ENCODE measurements at regions not wholly inside any gene's neighbourhood (a gene's known extent, or its start where the extent isn't known, plus 50 kb on each side); places are given as distances from the start of the nearest gene placed in this dataset.

DNA sequence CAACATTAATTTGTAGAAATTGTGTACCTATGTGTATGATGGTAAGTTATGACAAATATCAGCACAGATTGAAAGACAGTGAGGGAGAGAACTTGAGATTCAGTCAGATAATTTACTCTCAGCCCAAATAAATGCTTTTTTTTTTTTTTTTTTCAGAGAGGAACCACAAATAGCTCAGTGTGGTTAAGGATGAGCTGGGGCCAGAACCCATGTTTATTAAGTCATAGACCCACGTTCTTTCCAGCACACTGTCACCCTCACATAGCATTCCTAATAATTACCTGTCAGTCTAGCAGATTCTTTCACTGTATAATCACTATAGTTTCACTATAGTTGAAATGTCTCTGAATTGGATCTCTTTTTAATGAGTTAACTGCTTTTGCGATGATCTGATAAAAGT is 246.1 kb downstream of the ZIC1 start:
- Histone ChIP-seq H3K4me1 (ENCODE audit: control insufficient read depth, insufficient read depth, low read length) (no peaks in the 10 kb centered on the region), H3K36me3 (ENCODE audit: control insufficient read depth, insufficient read depth, low read length) (no peaks in the 10 kb centered on the region), H3K79me1 (ENCODE audit: low read depth in 1 of 2, low read length in 2 of 2) (no peaks in the 10 kb centered on the region), H4K91ac (ENCODE audit: insufficient read depth, low read depth, low read length) (no peak overlapping the region), H3K27me3 (ENCODE audit: control insufficient read depth, insufficient read depth, low read length) (no peaks in the 10 kb centered on the region), H2BK120ac (ENCODE audit: low read depth, low read length) (no peak overlapping the region), H3K9ac (ENCODE audit: low read depth, low read length) (no peak overlapping the region), H2AK9ac (replicated peaks; ENCODE audit: low read depth, low read length, poor library complexity) (no peak overlapping the region), H3K18ac (ENCODE audit: low read depth, low read length) (no peak overlapping the region), H2BK5ac (ENCODE audit: low read depth, low read length, poor library complexity, severe bottlenecking) (no peak overlapping the region), H3K56ac (ENCODE audit: extremely low read depth, insufficient read depth, low read length) (no peak overlapping the region), H3K4me2 (ENCODE audit: low read depth, low read length) (no peak overlapping the region), H3K14ac (replicated peaks; ENCODE audit: low read depth, low read length) (no peak overlapping the region), H3K27ac (ENCODE audit: insufficient read depth, low read length) (no peak overlapping the region), H3K9me3 (ENCODE audit: control insufficient read depth, insufficient read depth, low read length) (no peaks in the 10 kb centered on the region), H2AK5ac (ENCODE audit: low read depth, low read length) (no peak overlapping the region), H4K20me1 (ENCODE audit: insufficient read depth, low read length) (no peaks in the 10 kb centered on the region), H3K4me3 (ENCODE audit: insufficient read depth, low read depth, low read length) (no peak overlapping the region), H3K4ac (ENCODE audit: low read depth, low read length) (no peak overlapping the region), H4K5ac (ENCODE audit: low read depth, low read length) (no peak overlapping the region), H3K9me1 (ENCODE audit: insufficient read depth, low read length) (no peaks in the 10 kb centered on the region), H4K8ac (ENCODE audit: low read depth in 2 of 2, low read length in 2 of 2) (no peak overlapping the region), H2BK15ac (ENCODE audit: low read depth, low read length) (no peak overlapping the region), H3K23ac (ENCODE audit: low read depth, low read length) (no peak overlapping the region), H2AFZ (replicated peaks; ENCODE audit: low read length, poor library complexity) (no peak overlapping the region), H2BK20ac (ENCODE audit: low read depth, low read length) (no peak overlapping the region)
- no CpG with 5 or more reads among the region's 2 CpGs for WGBS, 2 experiments (ENCODE audit: extremely low coverage in 2 of 2, insufficient read length in 1 of 2)
- TF ChIP-seq POLR2A (IDR thresholded peaks at IDR 0.05; ENCODE audit: low read depth, low read length) = no peak
- TF ChIP-seq, protein P1, sequence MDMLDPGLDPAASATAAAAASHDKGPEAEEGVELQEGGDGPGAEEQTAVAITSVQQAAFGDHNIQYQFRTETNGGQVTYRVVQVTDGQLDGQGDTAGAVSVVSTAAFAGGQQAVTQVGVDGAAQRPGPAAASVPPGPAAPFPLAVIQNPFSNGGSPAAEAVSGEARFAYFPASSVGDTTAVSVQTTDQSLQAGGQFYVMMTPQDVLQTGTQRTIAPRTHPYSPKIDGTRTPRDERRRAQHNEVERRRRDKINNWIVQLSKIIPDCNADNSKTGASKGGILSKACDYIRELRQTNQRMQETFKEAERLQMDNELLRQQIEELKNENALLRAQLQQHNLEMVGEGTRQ (IDR thresholded peaks at IDR 0.05; ENCODE audit: low read depth, low read length) = no peak
- TF ChIP-seq MXI1 (IDR thresholded peaks at IDR 0.05; ENCODE audit: borderline replicate concordance, low read depth, low read length) = no peak
- no peak for TF ChIP-seq MAFK (IDR thresholded peaks at IDR 0.05; ENCODE audit: low read depth, low read length)
- TF ChIP-seq, protein P2, sequence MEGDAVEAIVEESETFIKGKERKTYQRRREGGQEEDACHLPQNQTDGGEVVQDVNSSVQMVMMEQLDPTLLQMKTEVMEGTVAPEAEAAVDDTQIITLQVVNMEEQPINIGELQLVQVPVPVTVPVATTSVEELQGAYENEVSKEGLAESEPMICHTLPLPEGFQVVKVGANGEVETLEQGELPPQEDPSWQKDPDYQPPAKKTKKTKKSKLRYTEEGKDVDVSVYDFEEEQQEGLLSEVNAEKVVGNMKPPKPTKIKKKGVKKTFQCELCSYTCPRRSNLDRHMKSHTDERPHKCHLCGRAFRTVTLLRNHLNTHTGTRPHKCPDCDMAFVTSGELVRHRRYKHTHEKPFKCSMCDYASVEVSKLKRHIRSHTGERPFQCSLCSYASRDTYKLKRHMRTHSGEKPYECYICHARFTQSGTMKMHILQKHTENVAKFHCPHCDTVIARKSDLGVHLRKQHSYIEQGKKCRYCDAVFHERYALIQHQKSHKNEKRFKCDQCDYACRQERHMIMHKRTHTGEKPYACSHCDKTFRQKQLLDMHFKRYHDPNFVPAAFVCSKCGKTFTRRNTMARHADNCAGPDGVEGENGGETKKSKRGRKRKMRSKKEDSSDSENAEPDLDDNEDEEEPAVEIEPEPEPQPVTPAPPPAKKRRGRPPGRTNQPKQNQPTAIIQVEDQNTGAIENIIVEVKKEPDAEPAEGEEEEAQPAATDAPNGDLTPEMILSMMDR (conservative IDR thresholded peaks at IDR 0.05; ENCODE audit: low read depth, low read length) = no peak
- TF ChIP-seq NFE2L2 (IDR thresholded peaks at IDR 0.05; ENCODE audit: low read depth, low read length) = no peak
- TF ChIP-seq SMC3 (IDR thresholded peaks at IDR 0.05; ENCODE audit: low read depth, low read length) = no peak
- no peak for TF ChIP-seq CHD1 (IDR thresholded peaks at IDR 0.05; ENCODE audit: low read depth, low read length)
- TF ChIP-seq FOS (IDR thresholded peaks at IDR 0.05; ENCODE audit: low read depth, low read length) = no peak
- no peak for TF ChIP-seq MAZ (IDR thresholded peaks at IDR 0.05; ENCODE audit: borderline replicate concordance, low read depth, low read length)
- no peak for TF ChIP-seq BHLHE40 (IDR thresholded peaks at IDR 0.05; ENCODE audit: low read depth, low read length)
- TF ChIP-seq RAD21 (IDR thresholded peaks at IDR 0.05; ENCODE audit: low read length) = no peak
- TF ChIP-seq, protein P3, sequence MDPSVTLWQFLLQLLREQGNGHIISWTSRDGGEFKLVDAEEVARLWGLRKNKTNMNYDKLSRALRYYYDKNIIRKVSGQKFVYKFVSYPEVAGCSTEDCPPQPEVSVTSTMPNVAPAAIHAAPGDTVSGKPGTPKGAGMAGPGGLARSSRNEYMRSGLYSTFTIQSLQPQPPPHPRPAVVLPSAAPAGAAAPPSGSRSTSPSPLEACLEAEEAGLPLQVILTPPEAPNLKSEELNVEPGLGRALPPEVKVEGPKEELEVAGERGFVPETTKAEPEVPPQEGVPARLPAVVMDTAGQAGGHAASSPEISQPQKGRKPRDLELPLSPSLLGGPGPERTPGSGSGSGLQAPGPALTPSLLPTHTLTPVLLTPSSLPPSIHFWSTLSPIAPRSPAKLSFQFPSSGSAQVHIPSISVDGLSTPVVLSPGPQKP (IDR thresholded peaks at IDR 0.05; ENCODE audit: borderline replicate concordance, low read depth, low read length) = no peak
- TF ChIP-seq CEBPB (IDR thresholded peaks at IDR 0.05; ENCODE audit: low read depth, low read length) = no peak
- DNase-seq (no peak), ATAC-seq (ENCODE audit: low read depth) (no peak)
- CTCF ChIA-PET = no interaction called here
- no TSS peak for BruUV-seq (replicated peaks)
- dilution Hi-C loops (cut with HindIII; ENCODE audit: low sequenced_read_pairs, unreplicated experiment) (no loop called here), in situ Hi-C loops (cut with MboI; ENCODE audit: low sequenced_read_pairs) (no loop called here), intact Hi-C loops (cut with micrococcal nuclease) (no loop called here)
- POLR2A ChIA-PET (ENCODE audit: unreplicated experiment) = no interaction called here

Data from IMR-90 (cell line).